Adrenal gland (tissue), 9 donors: ENCODE measurements at regions not wholly inside any gene's neighbourhood (a gene's known extent, or its start where the extent isn't known, plus 50 kb on each side); places are given as distances from the start of the nearest gene placed in this dataset.

Source experiments
- DNase-seq, 7 donors: peaks; one replicate each; pipeline ENCODE4 v3.0.0-alpha.2; 2019 to 2020
- H3K27ac ChIP-seq, 5 donors: fragments of 200-600 bp; sonication (generic) in 4 of 5; 1 replicate in 3 of 5; 2 replicates in 2 of 5; pipeline versions ENCODE4 v1.5.1 to v1.8.0; 2016 to 2020; ENCODE audit warnings: mild to moderate bottlenecking in 1 of 5
- H3K27me3 ChIP-seq: fragments of 200-600 bp; 2 replicates; pipeline ENCODE4 v1.8.0; 2021
- H3K36me3 ChIP-seq, 2 donors: fragments of 200-600 bp; replicated peaks in 1 of 2; 1 replicate in 1 of 2; 2 replicates in 1 of 2; pipeline versions ENCODE4 v1.5.1 to v1.8.0; 2018 to 2022
- H3K4me1 ChIP-seq, 2 donors: fragments of 200-600 bp; replicated peaks in 1 of 2; 1 replicate in 1 of 2; 2 replicates in 1 of 2; pipeline versions ENCODE4 v1.5.1 to v1.8.0; 2018 to 2021
- H3K4me3 ChIP-seq, 4 donors: fragments of 200-600 bp; sonication (generic) in 3 of 4; one replicate each; pipeline ENCODE4 v1.5.1; 2016 to 2018
- H3K9me3 ChIP-seq, 3 donors: fragments of 200-600 bp; sonication (generic) in 1 of 3; replicated peaks in 1 of 3; 1 replicate in 2 of 3; 2 replicates in 1 of 3; pipeline versions ENCODE4 v1.5.1 to v1.8.0; 2016 to 2021
- POLR2A ChIP-seq, 2 donors: fragments of 450-650 bp; IDR thresholded peaks; one replicate each; pipeline ENCODE4 v1.6.1; 2017; ENCODE audit warnings: antibody characterized with exemption in 2 of 2, mild to moderate bottlenecking in 2 of 2, moderate library complexity in 1 of 2
- WGBS, 4 donors: extraction: QIAGEN DNeasy Blood & Tissue Kit in 2 of 4; methylation state at CpG; one replicate each; pipeline versions ENCODE4 v1.1.5 to v1.1.7; 2013 to 2017; 5-methylcytosine and 5-hydroxymethylcytosine counted together
- intact Hi-C, 2 donors: fragments of 100-400 bp; cut with DNase I; formaldehyde crosslinking; loops; one replicate each; pipeline versions ENCODE4 v1.14.1 to v1.15.0; 2022 to 2023
- TF ChIP-seq, protein P1 (sequence below), 6 experiments: fragments of 450-650 bp in 4 of 6; fragments of 200-600 bp in 2 of 6; sonication (generic) in 1 of 6; IDR thresholded peaks; 1 replicate in 5 of 6; 2 replicates in 1 of 6; pipeline versions ENCODE4 v1.5.1 to v1.8.0; 2016 to 2021; ENCODE audit warnings: antibody characterized with exemption in 6 of 6, mild to moderate bottlenecking in 2 of 6, moderate library complexity in 1 of 6
- donor health status: healthy with polysubstance abuse.
- donor health status: Bipolar disorder and iron deficiency.
- donor health status: DM: yes; HTN: yes; CAD: no.
- donor health status: DM: no; HTN: no; CAD: no.
- donor health status: DM: no; HTN: no; CAD: no.

DNA sequence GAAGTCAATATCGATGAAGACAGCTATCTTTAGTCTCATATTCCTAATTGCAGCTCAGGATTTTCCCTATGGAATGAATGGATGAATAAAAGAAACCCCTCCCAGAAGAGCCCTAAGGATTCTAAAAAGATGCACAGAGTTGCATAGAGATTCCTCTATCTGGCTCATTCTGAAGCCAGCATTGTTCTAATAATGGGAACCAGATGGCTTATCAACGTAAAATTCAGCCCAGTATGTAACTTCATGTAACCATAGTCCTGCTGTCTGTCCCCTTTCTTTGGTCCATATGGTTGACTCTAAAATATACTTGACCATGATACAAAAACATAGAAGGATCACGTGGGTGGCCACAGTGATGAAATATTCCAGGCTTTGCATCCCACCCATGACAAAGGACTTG is 508.6 kb downstream of the RASEF start:
- DNase-seq = no peak
- 78 to 91% (median 88%) methylated on average over 3 of the region's 3 CpGs for WGBS, 4 donors
- H3K36me3 ChIP-seq = no peaks in the 10 kb centered on the region
- peaks cover 0 to 12% of the 10 kb centered on the region in 2 donors for H3K4me1 ChIP-seq
- H3K9me3 ChIP-seq = no peaks in the 10 kb centered on the region
- no peaks in the 10 kb centered on the region for H3K27me3 ChIP-seq
- no peak overlapping the region for H3K4me3 ChIP-seq
- intact Hi-C loops = no loop called here
- TF ChIP-seq POLR2A (IDR thresholded peaks at IDR 0.05) = no peak
- TF ChIP-seq, protein P1, sequence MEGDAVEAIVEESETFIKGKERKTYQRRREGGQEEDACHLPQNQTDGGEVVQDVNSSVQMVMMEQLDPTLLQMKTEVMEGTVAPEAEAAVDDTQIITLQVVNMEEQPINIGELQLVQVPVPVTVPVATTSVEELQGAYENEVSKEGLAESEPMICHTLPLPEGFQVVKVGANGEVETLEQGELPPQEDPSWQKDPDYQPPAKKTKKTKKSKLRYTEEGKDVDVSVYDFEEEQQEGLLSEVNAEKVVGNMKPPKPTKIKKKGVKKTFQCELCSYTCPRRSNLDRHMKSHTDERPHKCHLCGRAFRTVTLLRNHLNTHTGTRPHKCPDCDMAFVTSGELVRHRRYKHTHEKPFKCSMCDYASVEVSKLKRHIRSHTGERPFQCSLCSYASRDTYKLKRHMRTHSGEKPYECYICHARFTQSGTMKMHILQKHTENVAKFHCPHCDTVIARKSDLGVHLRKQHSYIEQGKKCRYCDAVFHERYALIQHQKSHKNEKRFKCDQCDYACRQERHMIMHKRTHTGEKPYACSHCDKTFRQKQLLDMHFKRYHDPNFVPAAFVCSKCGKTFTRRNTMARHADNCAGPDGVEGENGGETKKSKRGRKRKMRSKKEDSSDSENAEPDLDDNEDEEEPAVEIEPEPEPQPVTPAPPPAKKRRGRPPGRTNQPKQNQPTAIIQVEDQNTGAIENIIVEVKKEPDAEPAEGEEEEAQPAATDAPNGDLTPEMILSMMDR (IDR thresholded peaks at IDR 0.05) = no peak
- H3K27ac ChIP-seq = no peak overlapping the region

DNA sequence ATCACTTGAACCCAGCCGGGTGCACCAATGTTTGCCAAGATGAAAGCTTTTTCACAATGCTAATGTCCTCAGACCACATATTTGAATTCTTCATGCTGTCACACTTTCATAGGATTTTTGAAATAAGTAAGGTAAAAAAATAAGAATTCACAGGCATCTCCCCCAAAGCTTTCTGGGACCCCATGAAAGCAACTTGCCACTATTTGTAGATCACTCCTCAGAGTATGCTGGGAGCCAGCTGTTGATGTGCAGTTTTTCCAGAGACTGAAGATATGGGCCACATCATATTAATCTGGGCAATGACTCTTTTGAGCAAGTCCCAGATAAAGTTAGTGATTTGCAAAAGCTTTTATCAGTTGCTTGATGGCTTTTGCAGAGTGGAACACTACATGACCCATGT is 507.9 kb downstream of the RASEF start:
- 40 to 67% (median 46%) methylated on average over 1 of the region's 1 CpG for WGBS, 4 donors
- TF ChIP-seq, protein P1 (IDR thresholded peaks at IDR 0.05) = no peak
- TF ChIP-seq POLR2A (IDR thresholded peaks at IDR 0.05) = no peak
- H3K27ac ChIP-seq = no peak overlapping the region
- peaks cover 0 to 13% of the 10 kb centered on the region in 2 donors for H3K4me1 ChIP-seq
- H3K27me3 ChIP-seq = no peaks in the 10 kb centered on the region
- no peak overlapping the region for H3K4me3 ChIP-seq
- intact Hi-C loops = no loop called here
- H3K9me3 ChIP-seq = no peaks in the 10 kb centered on the region
- DNase-seq = no peak
- H3K36me3 ChIP-seq = no peaks in the 10 kb centered on the region

DNA sequence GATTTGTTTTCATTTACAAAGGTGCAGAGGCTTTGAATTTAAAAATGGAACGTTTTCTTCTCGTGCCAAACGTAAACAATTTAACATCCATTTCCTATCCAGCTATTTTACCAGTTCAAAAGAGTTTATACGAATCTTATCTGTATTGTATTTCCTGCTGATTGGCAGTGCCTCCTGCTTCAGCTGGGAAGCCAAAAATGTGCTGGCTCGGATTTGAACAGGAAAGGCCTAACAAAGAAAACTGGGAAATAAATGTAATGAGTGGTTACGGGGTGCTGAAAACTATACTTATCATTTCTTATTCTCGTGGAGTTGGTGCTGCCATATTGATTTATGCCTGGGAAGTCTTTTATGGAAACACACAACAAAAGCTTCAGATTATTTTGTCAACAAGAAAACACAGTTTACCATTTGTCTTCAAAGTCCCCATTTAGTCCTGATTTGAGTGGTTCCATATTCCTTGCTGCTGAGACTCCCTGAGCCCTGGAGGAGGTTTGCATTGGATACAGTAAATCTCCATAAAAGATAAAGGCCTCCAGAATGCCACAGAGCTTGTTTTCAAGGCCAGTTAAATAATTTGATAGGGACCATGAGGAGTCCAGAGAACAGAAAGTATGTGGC is 507.4 kb downstream of the RASEF start:
- TF ChIP-seq, protein P1 (IDR thresholded peaks at IDR 0.05) = no peak
- TF ChIP-seq POLR2A (IDR thresholded peaks at IDR 0.05) = no peak
- H3K9me3 ChIP-seq = no peaks in the 10 kb centered on the region
- intact Hi-C loops = no loop called here
- H3K4me1 ChIP-seq = peaks cover 0 to 13% of the 10 kb centered on the region in 2 donors
- WGBS, 4 donors = 23 to 31% (median 25%) methylated on average over 7 of the region's 7 CpGs
- DNase-seq = peak in 2 of 7 donors; percentile 8 to 19
- H3K27ac ChIP-seq = no peak overlapping the region
- no peak overlapping the region for H3K4me3 ChIP-seq
- no peaks in the 10 kb centered on the region for H3K27me3 ChIP-seq
- no peaks in the 10 kb centered on the region for H3K36me3 ChIP-seq

DNA sequence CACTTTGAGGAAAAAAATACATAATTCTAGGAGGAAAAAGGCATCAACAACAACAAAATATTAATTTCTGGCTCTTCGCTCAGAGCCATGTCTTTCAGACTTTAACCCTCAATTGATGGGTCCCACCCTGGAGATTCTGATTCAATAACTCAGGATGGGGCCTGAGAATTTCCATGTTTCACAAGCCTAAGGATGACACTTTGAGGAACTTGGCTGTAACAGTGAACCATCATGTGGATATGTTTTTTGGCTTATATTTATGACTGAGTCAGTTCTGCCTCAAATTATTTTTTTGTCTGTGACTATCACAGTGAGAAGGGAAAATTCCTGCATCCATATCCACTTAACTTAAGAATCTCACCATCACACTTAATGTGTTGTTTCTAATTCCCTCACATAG is 504.6 kb downstream of the RASEF start:
- no peak overlapping the region for H3K4me3 ChIP-seq
- TF ChIP-seq POLR2A (IDR thresholded peaks at IDR 0.05) = no peak
- TF ChIP-seq, protein P1 (IDR thresholded peaks at IDR 0.05) = no peak
- H3K9me3 ChIP-seq = no peaks in the 10 kb centered on the region
- intact Hi-C loops = no loop called here
- H3K36me3 ChIP-seq = no peaks in the 10 kb centered on the region
- H3K27me3 ChIP-seq = no peaks in the 10 kb centered on the region
- peak overlapping the region in 1 of 5 donors; percentile 4 for H3K27ac ChIP-seq
- 91 to 100% (median 95%) methylated on average over 1 of the region's 1 CpG for WGBS, 4 donors
- no peak for DNase-seq
- H3K4me1 ChIP-seq = peaks cover 0 to 13% of the 10 kb centered on the region in 2 donors
